ENCODE measurements at regions not wholly inside any gene's neighbourhood (a gene's known extent, or its start where the extent isn't known, plus 50 kb on each side); places are given as distances from the start of the nearest gene placed in this dataset.
"Not testable (repeated sequence)": the region's sequence is repeated elsewhere in the genome, so short reads cannot be mapped to it uniquely, and the experiment has no call there.

- DNase-seq (ENCODE audit: low read depth); H3K4me3 ChIP-seq (ENCODE audit: control insufficient read depth, low read depth, low read length): not testable (repeated sequence)
Measured at GRCh38 chr12:76292891-76293290, 55.3 kb downstream of the BBS10 start.

GRCh38 chr12:76292305-76292704 lies 55.9 kb downstream of the BBS10 start:
- not testable (repeated sequence) for DNase-seq (ENCODE audit: low read depth); H3K4me3 ChIP-seq (ENCODE audit: control insufficient read depth, low read depth, low read length)

GRCh38 chr12:76290963-76291859 lies 57.0 kb downstream of the BBS10 start:
- no peak overlapping the region for H3K4me3 ChIP-seq (ENCODE audit: control insufficient read depth, low read depth, low read length)
- no peak for DNase-seq (ENCODE audit: low read depth)
- TF ChIP-seq CTCF (IDR thresholded peaks at IDR 0.05; ENCODE audit: control insufficient read depth, insufficient read depth, low read depth, low read length, missing control alignments), result no peak

- TF ChIP-seq CTCF (IDR thresholded peaks at IDR 0.05; ENCODE audit: control insufficient read depth, insufficient read depth, low read depth, low read length, missing control alignments), result no peak
Measured at GRCh38 chr12:76288218-76288617, 60.0 kb downstream of the BBS10 start.

GRCh38 chr12:76284816-76285750 lies 63.1 kb downstream of the BBS10 start:
- DNase-seq (ENCODE audit: low read depth), result no peak
- TF ChIP-seq CTCF (IDR thresholded peaks at IDR 0.05; ENCODE audit: control insufficient read depth, insufficient read depth, low read depth, low read length, missing control alignments), result no peak
- H3K4me3 ChIP-seq (ENCODE audit: control insufficient read depth, low read depth, low read length), result no peak overlapping the region

More at GRCh38 chr12:76288218-76288617, 60.0 kb downstream of the BBS10 start:
- no peak for DNase-seq (ENCODE audit: low read depth)
- H3K4me3 ChIP-seq (ENCODE audit: control insufficient read depth, low read depth, low read length), result no peak overlapping the region

GRCh38 chr12:76282744-76283143 lies 65.5 kb downstream of the BBS10 start:
- H3K4me3 ChIP-seq (ENCODE audit: control insufficient read depth, low read depth, low read length), result no peak overlapping the region
- no peak for TF ChIP-seq CTCF (IDR thresholded peaks at IDR 0.05; ENCODE audit: control insufficient read depth, insufficient read depth, low read depth, low read length, missing control alignments)
- DNase-seq (ENCODE audit: low read depth), result no peak

GRCh38 chr12:76277480-76277879 lies 70.7 kb downstream of the BBS10 start:
- H3K4me3 ChIP-seq (ENCODE audit: control insufficient read depth, low read depth, low read length), result no peak overlapping the region
- DNase-seq (ENCODE audit: low read depth), result peak; percentile 39
- no peak for TF ChIP-seq CTCF (IDR thresholded peaks at IDR 0.05; ENCODE audit: control insufficient read depth, insufficient read depth, low read depth, low read length, missing control alignments)

Measured in AG09309 (cell line).